HEK293 (cell line): ENCODE measurements at regions not wholly inside any gene's neighbourhood (a gene's known extent, or its start where the extent isn't known, plus 50 kb on each side); places are given as distances from the start of the nearest gene placed in this dataset.

Experiments
- CTCF ChIP-seq: fragments of 450-650 bp; formaldehyde crosslinking; IDR thresholded peaks from 2 replicates; pipeline ENCODE4 v1.5.1; 2016; ENCODE audit warnings: missing biosample characterization, missing genetic modification characterization
- KLF7 ChIP-seq: fragments of 450-650 bp; formaldehyde crosslinking; IDR thresholded peaks from 2 replicates; pipeline ENCODE4 v1.5.1; 2016; ENCODE audit warnings: missing biosample characterization, missing genetic modification characterization, borderline replicate concordance
- REST ChIP-seq: fragments of 450-650 bp; formaldehyde crosslinking; IDR thresholded peaks from 2 replicates; pipeline ENCODE4 v1.5.1; 2016; ENCODE audit warnings: missing biosample characterization, missing genetic modification characterization
- TRIM28 ChIP-seq: IDR thresholded peaks from 2 replicates; pipeline ENCODE4 v1.6.1; 2011; ENCODE audit warnings: low read length, control low read depth, borderline replicate concordance
- YY1 ChIP-seq: fragments of 450-650 bp; formaldehyde crosslinking; IDR thresholded peaks from 2 replicates; pipeline ENCODE4 v1.5.1; 2018; ENCODE audit warnings: missing biosample characterization, missing genetic modification characterization
- ZNF146 ChIP-seq: fragments of 450-650 bp; formaldehyde crosslinking; IDR thresholded peaks from 2 replicates; pipeline ENCODE4 v1.5.1; 2016; ENCODE audit warnings: missing biosample characterization, missing genetic modification characterization
- ZNF623 ChIP-seq: fragments of 450-650 bp; formaldehyde crosslinking; IDR thresholded peaks from 2 replicates; pipeline ENCODE4 v1.5.1; 2016; ENCODE audit warnings: missing biosample characterization, missing genetic modification characterization
- ZSCAN18 ChIP-seq: fragments of 450-650 bp; formaldehyde crosslinking; IDR thresholded peaks from 2 replicates; pipeline ENCODE4 v1.5.1; 2016; ENCODE audit warnings: missing biosample characterization, missing genetic modification characterization
- ZSCAN5A ChIP-seq: fragments of 450-650 bp; formaldehyde crosslinking; IDR thresholded peaks from 2 replicates; pipeline ENCODE4 v1.5.1; 2016; ENCODE audit warnings: missing biosample characterization, missing genetic modification characterization

GRCh38 chr7:149685455-149685854 is 87.9 kb downstream of the ZNF467 start:
- TF ChIP-seq TRIM28: no peak
- TF ChIP-seq REST (tag by site-specific recombination): no peak
- no peak for TF ChIP-seq YY1 (tag by site-specific recombination)
- no peak for TF ChIP-seq KLF7
- TF ChIP-seq CTCF (tag by site-specific recombination): no peak
- TF ChIP-seq ZNF623 (tag by site-specific recombination): no peak
- no peak for TF ChIP-seq ZNF146 (tag by site-specific recombination)
- no peak for TF ChIP-seq ZSCAN18 (tag by site-specific recombination)
- TF ChIP-seq ZSCAN5A: no peak
